ENCODE measurements at regions not wholly inside any gene's neighbourhood (a gene's known extent, or its start where the extent isn't known, plus 50 kb on each side); places are given as distances from the start of the nearest gene placed in this dataset.

GRCh38 chr7:52689912-52690311, 345.5 kb upstream of the POM121L12 start:
- Mint-ChIP-seq H3K9me3 (peaks cover 37% of the 10 kb centered on the region), H3K27me3 (no peaks in the 10 kb centered on the region), H3K27ac (no peak overlapping the region), H3K4me3 (no peak overlapping the region), H3K36me3 (ENCODE audit: low read depth) (no peaks in the 10 kb centered on the region), H3K4me1 (ENCODE audit: low read depth) (no peaks in the 10 kb centered on the region)
- intact Hi-C loops (cut with micrococcal nuclease), result no loop called here

GRCh38 chr7:52685333-52685732, 350.1 kb upstream of the POM121L12 start:
- Mint-ChIP-seq H3K36me3 (ENCODE audit: low read depth) (no peaks in the 10 kb centered on the region), H3K4me3 (no peak overlapping the region), H3K4me1 (ENCODE audit: low read depth) (no peaks in the 10 kb centered on the region), H3K27me3 (no peaks in the 10 kb centered on the region), H3K9me3 (peaks cover 30% of the 10 kb centered on the region), H3K27ac (no peak overlapping the region)
- intact Hi-C loops (cut with micrococcal nuclease), result no loop called here

GRCh38 chr7:52684388-52684787, 351.0 kb upstream of the POM121L12 start:
- intact Hi-C loops (cut with micrococcal nuclease), result no loop called here
- Mint-ChIP-seq H3K4me1 (ENCODE audit: low read depth) (no peaks in the 10 kb centered on the region), H3K9me3 (peaks cover 29% of the 10 kb centered on the region), H3K4me3 (no peak overlapping the region), H3K27me3 (no peaks in the 10 kb centered on the region), H3K27ac (no peak overlapping the region), H3K36me3 (ENCODE audit: low read depth) (no peaks in the 10 kb centered on the region)

GRCh38 chr7:52682993-52683392, 352.4 kb upstream of the POM121L12 start:
- Mint-ChIP-seq H3K9me3 (peaks cover 25% of the 10 kb centered on the region), H3K4me1 (ENCODE audit: low read depth) (no peaks in the 10 kb centered on the region), H3K27me3 (no peaks in the 10 kb centered on the region), H3K36me3 (ENCODE audit: low read depth) (no peaks in the 10 kb centered on the region), H3K27ac (no peak overlapping the region), H3K4me3 (no peak overlapping the region)
- intact Hi-C loops (cut with micrococcal nuclease), result no loop called here

- H3K9me3 Mint-ChIP-seq, result peaks cover 40% of the 10 kb centered on the region
- H3K4me1 Mint-ChIP-seq (ENCODE audit: low read depth), result no peaks in the 10 kb centered on the region
- H3K27me3 Mint-ChIP-seq, result no peaks in the 10 kb centered on the region
- H3K36me3 Mint-ChIP-seq (ENCODE audit: low read depth), result no peaks in the 10 kb centered on the region
- no peak overlapping the region for H3K4me3 Mint-ChIP-seq
- no peak overlapping the region for H3K27ac Mint-ChIP-seq
- intact Hi-C loops (cut with micrococcal nuclease), result no loop called here
Measured at GRCh38 chr7:52670608-52671225, 364.7 kb upstream of the POM121L12 start.

- H3K36me3 Mint-ChIP-seq (ENCODE audit: low read depth), result no peaks in the 10 kb centered on the region
- intact Hi-C loops (cut with micrococcal nuclease), result no loop called here
- no peaks in the 10 kb centered on the region for H3K4me1 Mint-ChIP-seq (ENCODE audit: low read depth)
- H3K4me3 Mint-ChIP-seq, result no peak overlapping the region
- no peak overlapping the region for H3K27ac Mint-ChIP-seq
- peaks cover 40% of the 10 kb centered on the region for H3K9me3 Mint-ChIP-seq
- H3K27me3 Mint-ChIP-seq, result no peaks in the 10 kb centered on the region
Measured at GRCh38 chr7:52669031-52669430, 366.4 kb upstream of the POM121L12 start.

GRCh38 chr7:52668435-52668834, 367.0 kb upstream of the POM121L12 start:
- intact Hi-C loops (cut with micrococcal nuclease), result no loop called here
- no peak overlapping the region for H3K27ac Mint-ChIP-seq
- no peaks in the 10 kb centered on the region for H3K36me3 Mint-ChIP-seq (ENCODE audit: low read depth)
- H3K4me3 Mint-ChIP-seq, result no peak overlapping the region
- peaks cover 40% of the 10 kb centered on the region for H3K9me3 Mint-ChIP-seq
- H3K4me1 Mint-ChIP-seq (ENCODE audit: low read depth), result no peaks in the 10 kb centered on the region
- H3K27me3 Mint-ChIP-seq, result no peaks in the 10 kb centered on the region

- intact Hi-C loops (cut with micrococcal nuclease), result no loop called here
- H3K4me1 Mint-ChIP-seq (ENCODE audit: low read depth), result no peaks in the 10 kb centered on the region
- no peak overlapping the region for H3K27ac Mint-ChIP-seq
- H3K9me3 Mint-ChIP-seq, result peaks cover 28% of the 10 kb centered on the region
- no peaks in the 10 kb centered on the region for H3K36me3 Mint-ChIP-seq (ENCODE audit: low read depth)
- H3K27me3 Mint-ChIP-seq, result no peaks in the 10 kb centered on the region
- no peak overlapping the region for H3K4me3 Mint-ChIP-seq
Measured at GRCh38 chr7:52659178-52659577, 376.3 kb upstream of the POM121L12 start.

GRCh38 chr7:52656098-52656497, 379.3 kb upstream of the POM121L12 start:
- Mint-ChIP-seq H3K27me3 (no peaks in the 10 kb centered on the region), H3K9me3 (peaks cover 47% of the 10 kb centered on the region)

GRCh38 chr7:52652621-52653020, 382.8 kb upstream of the POM121L12 start:
- Mint-ChIP-seq H3K27me3 (no peaks in the 10 kb centered on the region), H3K4me1 (ENCODE audit: low read depth) (no peaks in the 10 kb centered on the region), H3K4me3 (no peak overlapping the region), H3K36me3 (ENCODE audit: low read depth) (no peaks in the 10 kb centered on the region), H3K27ac (no peak overlapping the region), H3K9me3 (peaks cover 39% of the 10 kb centered on the region)
- intact Hi-C loops (cut with micrococcal nuclease), result no loop called here

More at GRCh38 chr7:52656098-52656497, 379.3 kb upstream of the POM121L12 start:
- intact Hi-C loops (cut with micrococcal nuclease), result no loop called here
- no peak overlapping the region for H3K27ac Mint-ChIP-seq
- no peak overlapping the region for H3K4me3 Mint-ChIP-seq
- no peaks in the 10 kb centered on the region for H3K4me1 Mint-ChIP-seq (ENCODE audit: low read depth)
- H3K36me3 Mint-ChIP-seq (ENCODE audit: low read depth), result no peaks in the 10 kb centered on the region

GRCh38 chr7:52648872-52649271, 386.6 kb upstream of the POM121L12 start:
- intact Hi-C loops (cut with micrococcal nuclease), result no loop called here
- Mint-ChIP-seq H3K4me1 (ENCODE audit: low read depth) (no peaks in the 10 kb centered on the region), H3K4me3 (no peak overlapping the region), H3K9me3 (peaks cover 43% of the 10 kb centered on the region), H3K27me3 (no peaks in the 10 kb centered on the region), H3K36me3 (ENCODE audit: low read depth) (no peaks in the 10 kb centered on the region), H3K27ac (no peak overlapping the region)

GRCh38 chr7:52647046-52647445, 388.4 kb upstream of the POM121L12 start:
- Mint-ChIP-seq H3K36me3 (ENCODE audit: low read depth) (no peaks in the 10 kb centered on the region), H3K9me3 (peaks cover 31% of the 10 kb centered on the region), H3K27ac (no peak overlapping the region), H3K27me3 (no peaks in the 10 kb centered on the region), H3K4me3 (no peak overlapping the region), H3K4me1 (ENCODE audit: low read depth) (no peaks in the 10 kb centered on the region)
- intact Hi-C loops (cut with micrococcal nuclease), result no loop called here

- no peaks in the 10 kb centered on the region for H3K36me3 Mint-ChIP-seq (ENCODE audit: low read depth)
- no peak overlapping the region for H3K27ac Mint-ChIP-seq
- H3K27me3 Mint-ChIP-seq, result no peaks in the 10 kb centered on the region
- H3K4me3 Mint-ChIP-seq, result no peak overlapping the region
- peaks cover 38% of the 10 kb centered on the region for H3K9me3 Mint-ChIP-seq
- intact Hi-C loops (cut with micrococcal nuclease), result no loop called here
- no peaks in the 10 kb centered on the region for H3K4me1 Mint-ChIP-seq (ENCODE audit: low read depth)
Measured at GRCh38 chr7:52639981-52640380, 395.5 kb upstream of the POM121L12 start.

GRCh38 chr7:52639126-52639525, 396.3 kb upstream of the POM121L12 start:
- no peaks in the 10 kb centered on the region for H3K36me3 Mint-ChIP-seq (ENCODE audit: low read depth)
- H3K4me1 Mint-ChIP-seq (ENCODE audit: low read depth), result no peaks in the 10 kb centered on the region
- intact Hi-C loops (cut with micrococcal nuclease), result no loop called here
- H3K27ac Mint-ChIP-seq, result no peak overlapping the region
- H3K9me3 Mint-ChIP-seq, result peaks cover 43% of the 10 kb centered on the region
- H3K27me3 Mint-ChIP-seq, result no peaks in the 10 kb centered on the region
- H3K4me3 Mint-ChIP-seq, result no peak overlapping the region

- intact Hi-C loops (cut with micrococcal nuclease), result no loop called here
Measured at GRCh38 chr7:52635021-52635420, 400.4 kb upstream of the POM121L12 start.

More at GRCh38 chr7:52635021-52635420, 400.4 kb upstream of the POM121L12 start:
- Mint-ChIP-seq H3K9me3 (peaks cover 47% of the 10 kb centered on the region), H3K4me3 (no peak overlapping the region), H3K27ac (no peak overlapping the region), H3K36me3 (ENCODE audit: low read depth) (no peaks in the 10 kb centered on the region), H3K27me3 (no peaks in the 10 kb centered on the region), H3K4me1 (ENCODE audit: low read depth) (no peaks in the 10 kb centered on the region)

All from dendritic cell treated with granulocyte-macrophage colony-stimulating factor and Interleukin-4, amounts not matched to agents 40 ng/mL and 50 ng/mL, for 4 days (primary cell).